Thyroid gland (tissue), 4 donors: ENCODE measurements at regions not wholly inside any gene's neighbourhood (a gene's known extent, or its start where the extent isn't known, plus 50 kb on each side); places are given as distances from the start of the nearest gene placed in this dataset.

Source experiments
- POLR2A ChIP-seq, 2 donors: fragments of 450-650 bp; IDR thresholded peaks; one replicate each; pipeline ENCODE4 v1.6.1; 2017; ENCODE audit warnings: antibody characterized with exemption in 2 of 2, mild to moderate bottlenecking in 2 of 2, moderate library complexity in 1 of 2
- TF ChIP-seq, protein P1 (sequence below), 6 experiments: fragments of 200-600 bp in 3 of 6; fragments of 450-650 bp in 3 of 6; sonication (generic) in 3 of 6; IDR thresholded peaks; one replicate each; pipeline ENCODE4 v1.5.1; 2016 to 2019; ENCODE audit warnings: antibody characterized with exemption in 6 of 6, mild to moderate bottlenecking in 2 of 6, inconsistent platforms in 1 of 6, moderate library complexity in 1 of 6

DNA sequence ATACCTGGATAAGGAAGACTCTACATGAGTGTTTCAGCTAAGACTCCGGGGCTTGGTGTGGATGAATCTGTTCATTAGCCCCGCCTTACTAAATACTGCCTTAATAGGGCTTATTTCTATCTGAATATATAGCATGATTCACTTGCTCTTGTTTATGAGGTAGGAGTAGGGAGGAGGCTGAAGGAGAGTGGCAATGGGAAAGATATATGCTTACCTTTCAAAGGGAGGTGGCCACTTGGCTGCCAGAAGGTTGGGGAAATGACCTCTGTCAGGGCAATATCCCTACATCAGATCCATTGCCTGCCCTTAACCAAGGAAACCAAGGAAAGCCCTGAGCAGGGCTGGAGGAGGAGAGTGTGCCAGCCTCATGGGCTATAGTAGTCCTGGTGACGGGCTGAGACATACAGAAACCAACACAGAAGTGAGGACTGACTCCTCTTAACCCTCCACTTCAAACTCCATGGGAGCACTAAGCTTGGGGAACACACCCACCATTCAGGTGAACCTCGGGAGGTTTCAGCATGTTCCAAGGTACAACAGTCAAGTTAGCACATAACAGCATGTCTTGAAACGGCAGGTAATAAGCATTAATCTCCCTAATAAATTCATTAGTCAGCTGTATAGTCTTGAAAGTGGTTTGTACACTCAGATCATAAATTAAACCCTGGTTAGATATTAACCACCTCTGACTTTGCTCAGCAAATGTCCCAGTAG, 80.1 kb downstream of the EOMES start:
- TF ChIP-seq, protein P1, sequence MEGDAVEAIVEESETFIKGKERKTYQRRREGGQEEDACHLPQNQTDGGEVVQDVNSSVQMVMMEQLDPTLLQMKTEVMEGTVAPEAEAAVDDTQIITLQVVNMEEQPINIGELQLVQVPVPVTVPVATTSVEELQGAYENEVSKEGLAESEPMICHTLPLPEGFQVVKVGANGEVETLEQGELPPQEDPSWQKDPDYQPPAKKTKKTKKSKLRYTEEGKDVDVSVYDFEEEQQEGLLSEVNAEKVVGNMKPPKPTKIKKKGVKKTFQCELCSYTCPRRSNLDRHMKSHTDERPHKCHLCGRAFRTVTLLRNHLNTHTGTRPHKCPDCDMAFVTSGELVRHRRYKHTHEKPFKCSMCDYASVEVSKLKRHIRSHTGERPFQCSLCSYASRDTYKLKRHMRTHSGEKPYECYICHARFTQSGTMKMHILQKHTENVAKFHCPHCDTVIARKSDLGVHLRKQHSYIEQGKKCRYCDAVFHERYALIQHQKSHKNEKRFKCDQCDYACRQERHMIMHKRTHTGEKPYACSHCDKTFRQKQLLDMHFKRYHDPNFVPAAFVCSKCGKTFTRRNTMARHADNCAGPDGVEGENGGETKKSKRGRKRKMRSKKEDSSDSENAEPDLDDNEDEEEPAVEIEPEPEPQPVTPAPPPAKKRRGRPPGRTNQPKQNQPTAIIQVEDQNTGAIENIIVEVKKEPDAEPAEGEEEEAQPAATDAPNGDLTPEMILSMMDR (IDR thresholded peaks at IDR 0.05), result no peak
- no peak for TF ChIP-seq POLR2A (IDR thresholded peaks at IDR 0.05)
